Progenitor cell of endocrine pancreas (in vitro differentiated cells): ENCODE measurements at regions not wholly inside any gene's neighbourhood (a gene's known extent, or its start where the extent isn't known, plus 50 kb on each side); places are given as distances from the start of the nearest gene placed in this dataset.

ENCODE experiments used
- DNase-seq: peaks from one replicate; pipeline ENCODE4 v3.0.0; 2021; ENCODE audit warnings: low spot score; ENCODE audit not compliant: unreplicated experiment
- H3K27ac Mint-ChIP-seq: 2 replicates; pipeline ENCODE4 v1.8.0; 2021; ENCODE audit warnings: mild to moderate bottlenecking, moderate library complexity, mixed read lengths
- H3K27me3 Mint-ChIP-seq: 2 replicates; pipeline ENCODE4 v1.8.0; 2021; ENCODE audit warnings: mixed read lengths
- H3K36me3 Mint-ChIP-seq: 2 replicates; pipeline ENCODE4 v1.8.0; 2022; ENCODE audit warnings: mixed read lengths; ENCODE audit not compliant: insufficient read depth
- H3K4me1 Mint-ChIP-seq: 2 replicates; pipeline ENCODE4 v1.8.0; 2021; ENCODE audit warnings: low read depth, mixed read lengths
- H3K4me3 Mint-ChIP-seq: 2 replicates; pipeline ENCODE4 v1.8.0; 2021; ENCODE audit warnings: low read depth, mild to moderate bottlenecking, moderate library complexity, mixed read lengths
- H3K9me3 Mint-ChIP-seq: 2 replicates; pipeline ENCODE4 v1.8.0; 2021; ENCODE audit warnings: low read depth, mixed read lengths
- TF ChIP-seq, protein P1 (sequence below): fragments of 200-600 bp; sonication (generic); IDR thresholded peaks from one replicate; pipeline ENCODE4 v1.5.0; 2021; ENCODE audit warnings: antibody characterized with exemption, mild to moderate bottlenecking; ENCODE audit not compliant: unreplicated experiment

DNA sequence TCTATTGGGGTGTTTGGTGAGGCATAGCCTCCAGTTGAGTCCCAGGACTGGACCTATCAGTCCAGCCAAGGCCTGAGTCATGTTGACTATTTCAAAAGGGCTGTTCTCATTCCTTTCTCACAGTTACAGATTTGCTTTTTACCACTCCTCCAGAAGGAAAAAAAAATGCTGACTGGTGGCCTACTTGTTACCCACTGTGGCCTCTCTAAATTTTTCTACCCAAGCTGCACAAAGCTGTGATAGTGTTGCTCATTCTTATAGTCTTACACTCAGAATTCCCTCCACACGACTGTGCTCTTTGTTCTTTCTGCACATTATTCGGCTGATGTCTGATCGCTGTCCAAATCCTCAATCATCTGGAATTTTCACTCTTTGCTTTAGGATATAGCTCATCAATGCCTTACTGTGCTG lies 1142.2 kb downstream of the IGSF11 start:
- no peak for DNase-seq
- TF ChIP-seq, protein P1, sequence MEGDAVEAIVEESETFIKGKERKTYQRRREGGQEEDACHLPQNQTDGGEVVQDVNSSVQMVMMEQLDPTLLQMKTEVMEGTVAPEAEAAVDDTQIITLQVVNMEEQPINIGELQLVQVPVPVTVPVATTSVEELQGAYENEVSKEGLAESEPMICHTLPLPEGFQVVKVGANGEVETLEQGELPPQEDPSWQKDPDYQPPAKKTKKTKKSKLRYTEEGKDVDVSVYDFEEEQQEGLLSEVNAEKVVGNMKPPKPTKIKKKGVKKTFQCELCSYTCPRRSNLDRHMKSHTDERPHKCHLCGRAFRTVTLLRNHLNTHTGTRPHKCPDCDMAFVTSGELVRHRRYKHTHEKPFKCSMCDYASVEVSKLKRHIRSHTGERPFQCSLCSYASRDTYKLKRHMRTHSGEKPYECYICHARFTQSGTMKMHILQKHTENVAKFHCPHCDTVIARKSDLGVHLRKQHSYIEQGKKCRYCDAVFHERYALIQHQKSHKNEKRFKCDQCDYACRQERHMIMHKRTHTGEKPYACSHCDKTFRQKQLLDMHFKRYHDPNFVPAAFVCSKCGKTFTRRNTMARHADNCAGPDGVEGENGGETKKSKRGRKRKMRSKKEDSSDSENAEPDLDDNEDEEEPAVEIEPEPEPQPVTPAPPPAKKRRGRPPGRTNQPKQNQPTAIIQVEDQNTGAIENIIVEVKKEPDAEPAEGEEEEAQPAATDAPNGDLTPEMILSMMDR = no peak
- no peak overlapping the region for H3K27ac Mint-ChIP-seq
- no peaks in the 10 kb centered on the region for H3K9me3 Mint-ChIP-seq
- no peak overlapping the region for H3K4me3 Mint-ChIP-seq
- H3K27me3 Mint-ChIP-seq = no peaks in the 10 kb centered on the region
- peaks cover 4% of the 10 kb centered on the region for H3K4me1 Mint-ChIP-seq
- H3K36me3 Mint-ChIP-seq = no peaks in the 10 kb centered on the region

DNA sequence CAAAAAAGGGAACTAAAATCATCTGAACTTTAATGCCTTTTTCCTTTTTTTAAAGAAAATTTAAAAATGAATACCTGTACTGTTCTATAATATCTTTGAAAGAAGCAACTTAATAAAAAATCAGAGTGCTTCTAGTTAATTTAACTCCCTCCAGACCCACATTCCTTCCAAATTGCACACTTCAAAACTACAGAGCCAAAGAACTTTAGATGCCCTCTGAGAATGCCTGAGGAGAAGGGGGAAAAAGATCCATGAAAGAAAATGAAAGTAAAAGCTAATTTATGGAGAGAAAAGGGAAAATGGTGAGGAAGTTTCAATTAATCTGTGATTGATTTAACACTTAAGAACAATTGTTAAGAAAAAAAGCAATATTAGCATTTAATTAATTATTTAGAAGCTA lies 1141.6 kb downstream of the IGSF11 start:
- H3K27ac Mint-ChIP-seq = no peak overlapping the region
- TF ChIP-seq, protein P1 = no peak
- peaks cover 4% of the 10 kb centered on the region for H3K36me3 Mint-ChIP-seq
- H3K9me3 Mint-ChIP-seq = peaks cover 5% of the 10 kb centered on the region
- DNase-seq = no peak
- H3K27me3 Mint-ChIP-seq = no peaks in the 10 kb centered on the region
- H3K4me3 Mint-ChIP-seq = no peak overlapping the region
- H3K4me1 Mint-ChIP-seq = peaks cover 4% of the 10 kb centered on the region

DNA sequence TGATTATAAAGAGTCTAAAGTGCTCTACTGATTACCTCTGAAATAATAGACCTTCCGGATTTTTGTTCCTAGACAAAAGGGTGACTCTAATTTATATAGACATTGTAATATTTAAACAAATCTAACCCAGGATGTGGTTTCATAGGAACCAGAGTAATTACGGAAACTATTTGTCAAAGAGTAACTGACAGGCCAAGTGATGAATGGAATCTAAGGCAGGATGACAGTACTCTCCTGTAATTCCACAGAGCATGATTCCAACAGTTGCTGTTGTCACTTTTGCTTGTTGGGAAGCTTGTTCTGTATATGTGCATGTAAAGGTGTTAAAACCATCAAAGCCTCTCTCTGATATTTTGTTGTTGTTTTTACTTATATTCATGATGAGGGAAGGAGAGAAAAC lies 1141.0 kb downstream of the IGSF11 start:
- Mint-ChIP-seq H3K27ac (no peak overlapping the region), H3K4me3 (no peak overlapping the region), H3K9me3 (peaks cover 9% of the 10 kb centered on the region), H3K27me3 (no peaks in the 10 kb centered on the region), H3K4me1 (peaks cover 4% of the 10 kb centered on the region), H3K36me3 (peaks cover 8% of the 10 kb centered on the region)
- TF ChIP-seq, protein P1 = no peak
- DNase-seq = no peak

DNA sequence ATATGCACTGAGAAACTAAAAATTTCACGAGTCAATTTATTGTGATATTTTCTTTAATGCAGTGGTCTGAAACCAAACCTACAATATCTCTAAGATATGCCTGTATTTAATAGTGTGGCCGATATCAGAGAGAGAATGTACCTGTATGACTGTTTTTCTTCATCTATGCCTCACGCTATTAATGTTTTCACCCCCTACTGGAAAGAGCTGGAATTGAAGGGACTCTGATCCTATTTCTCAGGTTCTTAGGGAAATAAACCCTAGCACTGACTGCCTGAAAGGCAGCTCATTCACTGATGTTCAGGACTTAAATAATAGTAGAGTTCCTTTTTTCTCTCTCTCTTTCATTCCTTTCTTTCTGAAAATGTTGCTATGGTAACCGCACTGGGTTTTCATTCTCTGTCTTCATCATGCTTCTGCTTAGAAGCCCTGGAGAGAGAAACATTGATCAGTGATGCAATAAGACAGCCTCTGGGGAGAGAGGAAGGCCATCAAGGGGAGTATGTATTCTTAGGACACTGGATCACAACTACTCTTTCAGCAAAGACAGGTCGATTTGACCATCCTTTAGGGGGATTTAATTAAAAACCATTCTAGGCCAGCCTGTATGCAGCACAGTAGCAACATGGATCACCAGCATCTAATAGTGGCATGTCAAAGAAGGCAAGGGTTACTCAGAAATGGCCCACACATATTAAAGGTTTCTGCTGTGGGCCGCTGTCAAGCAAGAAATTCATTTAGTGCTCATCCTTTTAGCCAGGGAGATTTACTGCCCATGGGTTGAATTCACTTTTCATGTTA lies 1135.7 kb downstream of the IGSF11 start:
- no peak for DNase-seq
- H3K4me1 Mint-ChIP-seq = peaks cover 2% of the 10 kb centered on the region
- H3K36me3 Mint-ChIP-seq = peaks cover 8% of the 10 kb centered on the region
- TF ChIP-seq, protein P1 = peak; percentile 30
- H3K27me3 Mint-ChIP-seq = no peaks in the 10 kb centered on the region
- H3K4me3 Mint-ChIP-seq = no peak overlapping the region
- no peak overlapping the region for H3K27ac Mint-ChIP-seq
- H3K9me3 Mint-ChIP-seq = peaks cover 9% of the 10 kb centered on the region

DNA sequence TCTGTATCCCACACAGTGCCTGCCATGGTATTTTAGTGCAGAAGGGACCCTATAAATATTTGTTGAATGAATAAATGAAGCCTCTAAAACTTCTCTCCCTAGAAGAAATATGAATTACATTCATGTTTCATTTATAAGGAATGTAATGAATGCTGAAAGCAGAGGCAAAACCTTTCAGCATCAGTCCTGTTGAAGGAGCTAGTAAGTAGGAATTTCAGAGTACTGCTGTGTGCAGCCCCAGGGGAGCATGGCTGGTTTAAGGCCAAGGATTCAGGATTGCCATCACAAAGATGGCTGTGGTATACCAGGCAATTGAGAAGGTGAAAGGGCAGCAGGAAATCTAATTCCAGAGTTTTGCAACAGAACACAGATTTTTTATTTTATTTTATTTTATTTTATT lies 1131.4 kb downstream of the IGSF11 start:
- Mint-ChIP-seq H3K27me3 (no peaks in the 10 kb centered on the region), H3K4me1 (no peaks in the 10 kb centered on the region), H3K9me3 (peaks cover 1% of the 10 kb centered on the region), H3K36me3 (peaks cover 1% of the 10 kb centered on the region), H3K4me3 (no peak overlapping the region), H3K27ac (no peak overlapping the region)
- TF ChIP-seq, protein P1 = no peak
- no peak for DNase-seq
